Stomach (tissue), 4 donors: ENCODE measurements at regions not wholly inside any gene's neighbourhood (a gene's known extent, or its start where the extent isn't known, plus 50 kb on each side); places are given as distances from the start of the nearest gene placed in this dataset.

Source experiments
- POLR2A ChIP-seq, 4 donors: fragments of 450-650 bp; IDR thresholded peaks; one replicate each; pipeline ENCODE4 v1.6.1; 2016; ENCODE audit warnings: antibody characterized with exemption in 4 of 4, control low read depth in 2 of 4, mild to moderate bottlenecking in 1 of 4, moderate library complexity in 1 of 4
- POLR2AphosphoS5 ChIP-seq, 3 donors: sonication (generic); formaldehyde crosslinking; IDR thresholded peaks; one replicate each; pipeline ENCODE4 v1.6.1; 2016; ENCODE audit warnings: antibody characterized with exemption in 3 of 3
- TF ChIP-seq, protein P1 (sequence below), 7 experiments: fragments of 450-650 bp in 4 of 7; fragments of 200-600 bp in 3 of 7; sonication (generic) in 3 of 7; IDR thresholded peaks; one replicate each; pipeline ENCODE4 v1.5.1; 2016 to 2019; ENCODE audit warnings: antibody characterized with exemption in 7 of 7, control low read depth in 2 of 7, mild to moderate bottlenecking in 1 of 7

DNA sequence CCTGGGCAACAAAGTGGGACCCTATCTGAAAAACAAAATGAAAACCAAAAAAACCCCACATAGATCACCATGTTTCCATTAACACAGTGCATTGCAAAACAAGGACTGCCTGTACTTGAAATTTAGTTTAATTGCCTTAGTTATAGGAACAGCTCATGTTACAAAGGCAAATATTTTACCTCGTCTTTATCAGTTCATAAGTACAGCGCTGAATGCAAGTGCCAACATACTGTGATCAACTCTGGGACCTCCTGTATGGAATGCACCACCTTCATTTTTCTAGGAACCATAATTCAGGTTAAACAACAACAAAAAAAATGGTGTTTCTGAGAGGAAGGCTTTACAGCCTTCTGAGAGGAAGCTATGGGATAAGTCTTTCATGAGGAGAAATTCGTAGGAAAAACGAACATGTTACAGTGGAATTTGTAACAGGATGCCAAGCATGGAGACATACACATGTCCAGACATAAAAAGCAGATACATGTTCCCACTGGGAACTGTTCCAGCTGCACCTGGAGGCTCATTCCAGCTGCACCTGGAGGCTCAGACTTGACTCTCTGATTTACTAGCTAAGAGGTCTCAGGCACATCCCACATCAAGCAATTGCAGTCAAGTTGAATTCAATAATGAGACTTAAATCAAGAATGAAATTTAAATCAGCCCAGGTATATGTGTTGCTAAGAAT, 821.3 kb downstream of the NLGN4Y start:
- TF ChIP-seq POLR2AphosphoS5 (IDR thresholded peaks at IDR 0.05) (no peak), POLR2A (IDR thresholded peaks at IDR 0.05) (no peak)
- TF ChIP-seq, protein P1, sequence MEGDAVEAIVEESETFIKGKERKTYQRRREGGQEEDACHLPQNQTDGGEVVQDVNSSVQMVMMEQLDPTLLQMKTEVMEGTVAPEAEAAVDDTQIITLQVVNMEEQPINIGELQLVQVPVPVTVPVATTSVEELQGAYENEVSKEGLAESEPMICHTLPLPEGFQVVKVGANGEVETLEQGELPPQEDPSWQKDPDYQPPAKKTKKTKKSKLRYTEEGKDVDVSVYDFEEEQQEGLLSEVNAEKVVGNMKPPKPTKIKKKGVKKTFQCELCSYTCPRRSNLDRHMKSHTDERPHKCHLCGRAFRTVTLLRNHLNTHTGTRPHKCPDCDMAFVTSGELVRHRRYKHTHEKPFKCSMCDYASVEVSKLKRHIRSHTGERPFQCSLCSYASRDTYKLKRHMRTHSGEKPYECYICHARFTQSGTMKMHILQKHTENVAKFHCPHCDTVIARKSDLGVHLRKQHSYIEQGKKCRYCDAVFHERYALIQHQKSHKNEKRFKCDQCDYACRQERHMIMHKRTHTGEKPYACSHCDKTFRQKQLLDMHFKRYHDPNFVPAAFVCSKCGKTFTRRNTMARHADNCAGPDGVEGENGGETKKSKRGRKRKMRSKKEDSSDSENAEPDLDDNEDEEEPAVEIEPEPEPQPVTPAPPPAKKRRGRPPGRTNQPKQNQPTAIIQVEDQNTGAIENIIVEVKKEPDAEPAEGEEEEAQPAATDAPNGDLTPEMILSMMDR (IDR thresholded peaks at IDR 0.05), result no peak
